IMR-90 (cell line): ENCODE measurements at regions not wholly inside any gene's neighbourhood (a gene's known extent, or its start where the extent isn't known, plus 50 kb on each side); places are given as distances from the start of the nearest gene placed in this dataset.

Experiments used
- ATAC-seq: fragments of 200-7000 bp; cut with Tn5 transposase; 2 replicates; pipeline ENCODE4 v1.9.1; 2020; ENCODE audit warnings: low read depth, mild to moderate bottlenecking, moderate library complexity
- BruUV-seq: library from RNA; stranded (reverse); fragments of 400-500 nt; replicated peaks from 2 replicates; lab custom pipeline; 2021; lab: Mats Ljungman, UMichigan
- CTCF ChIA-PET: fragments of 300-600 bp; formaldehyde crosslinking; extraction: SDS; loops from one replicate; lab custom pipeline; 2021; ENCODE audit warnings: antibody characterized with exemption; lab: Yijun Ruan, JAX
- POLR2A ChIA-PET: fragments of 300-600 bp; sonication (Branson Sonifier 250); formaldehyde crosslinking; loops from one replicate; lab custom pipeline; 2022; ENCODE audit warnings: antibody characterized with exemption; ENCODE audit not compliant: unreplicated experiment; lab: Charles Lee
- DNase-seq: peaks from one replicate; pipeline ENCODE4 v3.0.0; 2013
- H2AFZ ChIP-seq: replicated peaks from 2 replicates; pipeline ENCODE3; 2013; ENCODE audit warnings: low read length, mild to moderate bottlenecking; ENCODE audit not compliant: poor library complexity
- H2AK5ac ChIP-seq: 2 replicates; pipeline ENCODE4 v1.6.1; 2013; ENCODE audit warnings: low read depth, low read length, inconsistent platforms
- H2AK9ac ChIP-seq: replicated peaks from 2 replicates; pipeline ENCODE3; 2013; ENCODE audit warnings: mild to moderate bottlenecking, low read depth, low read length, moderate library complexity; ENCODE audit not compliant: poor library complexity
- H2BK120ac ChIP-seq: 2 replicates; pipeline ENCODE4 v1.6.1; 2013; ENCODE audit warnings: low read depth, low read length, inconsistent platforms
- H2BK15ac ChIP-seq: 3 replicates; pipeline ENCODE4 v1.6.1; 2013; ENCODE audit warnings: low read depth, low read length, inconsistent platforms
- H2BK20ac ChIP-seq: 2 replicates; pipeline ENCODE4 v1.6.1; 2013; ENCODE audit warnings: low read depth, mild to moderate bottlenecking, inconsistent platforms, low read length, moderate library complexity
- H2BK5ac ChIP-seq: 2 replicates; pipeline ENCODE4 v1.6.1; 2013; ENCODE audit warnings: mild to moderate bottlenecking, low read depth, low read length, inconsistent platforms; ENCODE audit not compliant: poor library complexity, severe bottlenecking
- H3K14ac ChIP-seq: replicated peaks from 2 replicates; pipeline ENCODE4 v1.6.1; 2013; ENCODE audit warnings: low read depth, low read length, inconsistent platforms
- H3K18ac ChIP-seq: 2 replicates; pipeline ENCODE4 v1.6.1; 2013; ENCODE audit warnings: low read depth, low read length, control low read depth
- H3K23ac ChIP-seq: 2 replicates; pipeline ENCODE4 v1.6.1; 2013; ENCODE audit warnings: low read depth, low read length, inconsistent platforms
- H3K27ac ChIP-seq: 2 replicates; pipeline ENCODE4 v1.5.1; 2013; ENCODE audit warnings: mild to moderate bottlenecking, control low read depth, low read length; ENCODE audit not compliant: insufficient read depth
- H3K27me3 ChIP-seq: 2 replicates; pipeline ENCODE4 v1.6.1; 2013; ENCODE audit warnings: low read length; ENCODE audit not compliant: control insufficient read depth, insufficient read depth
- H3K36me3 ChIP-seq: 2 replicates; pipeline ENCODE4 v1.6.1; 2013; ENCODE audit warnings: low read length, mixed read lengths; ENCODE audit not compliant: control insufficient read depth, insufficient read depth
- H3K4ac ChIP-seq: 2 replicates; pipeline ENCODE4 v1.6.1; 2013; ENCODE audit warnings: low read depth, low read length, inconsistent platforms
- H3K4me1 ChIP-seq: 2 replicates; pipeline ENCODE4 v1.6.1; 2013; ENCODE audit warnings: low read length, mixed read lengths; ENCODE audit not compliant: control insufficient read depth, insufficient read depth
- H3K4me2 ChIP-seq: 2 replicates; pipeline ENCODE4 v1.6.1; 2013; ENCODE audit warnings: low read depth, mild to moderate bottlenecking, control low read depth, low read length, moderate library complexity
- H3K4me3 ChIP-seq: 2 replicates; pipeline ENCODE4 v1.5.1; 2013; ENCODE audit warnings: low read depth, mild to moderate bottlenecking, control low read depth, low read length, moderate library complexity; ENCODE audit not compliant: insufficient read depth
- H3K56ac ChIP-seq: 2 replicates; pipeline ENCODE4 v1.6.1; 2013; ENCODE audit warnings: low read length, inconsistent platforms; ENCODE audit not compliant: insufficient read depth; ENCODE audit errors: extremely low read depth
- H3K79me1 ChIP-seq, 2 experiments: 2 replicates each; pipeline ENCODE4 v1.6.1; 2013; ENCODE audit warnings: low read length in 2 of 2, inconsistent platforms in 1 of 2, low read depth in 1 of 2
- H3K9ac ChIP-seq: 2 replicates; pipeline ENCODE4 v1.6.1; 2013; ENCODE audit warnings: low read depth, low read length, control low read depth
- H3K9me1 ChIP-seq: 2 replicates; pipeline ENCODE4 v1.6.1; 2013; ENCODE audit warnings: low read length, inconsistent platforms; ENCODE audit not compliant: insufficient read depth
- H3K9me3 ChIP-seq: 2 replicates; pipeline ENCODE4 v1.6.1; 2013; ENCODE audit warnings: low read length; ENCODE audit not compliant: control insufficient read depth, insufficient read depth
- H4K20me1 ChIP-seq: 2 replicates; pipeline ENCODE4 v1.6.1; 2013; ENCODE audit warnings: low read length, inconsistent platforms; ENCODE audit not compliant: insufficient read depth
- H4K5ac ChIP-seq: 2 replicates; pipeline ENCODE4 v1.6.1; 2013; ENCODE audit warnings: mild to moderate bottlenecking, low read depth, low read length, control low read depth
- H4K8ac ChIP-seq, 2 experiments: 2 replicates each; pipeline ENCODE4 v1.6.1; 2013; ENCODE audit warnings: low read depth in 2 of 2, low read length in 2 of 2, control low read depth in 1 of 2, inconsistent platforms in 1 of 2
- H4K91ac ChIP-seq: 2 replicates; pipeline ENCODE4 v1.6.1; 2013; ENCODE audit warnings: low read depth, low read length, inconsistent platforms; ENCODE audit not compliant: insufficient read depth
- BHLHE40 ChIP-seq: fragments of 150-350 bp; IDR thresholded peaks from 2 replicates; pipeline ENCODE4 v1.6.1; 2016; ENCODE audit warnings: mild to moderate bottlenecking, low read depth, low read length
- CEBPB ChIP-seq: IDR thresholded peaks from 2 replicates; pipeline ENCODE4 v1.6.1; 2012; ENCODE audit warnings: low read depth, low read length, improper control_type of control experiment
- CHD1 ChIP-seq: IDR thresholded peaks from 2 replicates; pipeline ENCODE4 v1.6.1; 2012; ENCODE audit warnings: low read depth, low read length, improper control_type of control experiment
- FOS ChIP-seq: fragments of 150-350 bp; IDR thresholded peaks from 2 replicates; pipeline ENCODE4 v1.6.1; 2016; ENCODE audit warnings: low read depth, low read length
- MAFK ChIP-seq: IDR thresholded peaks from 2 replicates; pipeline ENCODE4 v1.6.1; 2012; ENCODE audit warnings: low read depth, low read length, improper control_type of control experiment
- MAZ ChIP-seq: IDR thresholded peaks from 2 replicates; pipeline ENCODE4 v1.6.1; 2012; ENCODE audit warnings: low read depth, mild to moderate bottlenecking, low read length, improper control_type of control experiment, moderate library complexity, borderline replicate concordance
- MXI1 ChIP-seq: IDR thresholded peaks from 2 replicates; pipeline ENCODE4 v1.6.1; 2012; ENCODE audit warnings: low read depth, mild to moderate bottlenecking, low read length, moderate library complexity, borderline replicate concordance
- NFE2L2 ChIP-seq: fragments of 150-350 bp; IDR thresholded peaks from 2 replicates; pipeline ENCODE4 v1.6.1; 2016; ENCODE audit warnings: low read depth, mild to moderate bottlenecking, low read length
- POLR2A ChIP-seq: IDR thresholded peaks from 2 replicates; pipeline ENCODE4 v1.6.1; 2012; ENCODE audit warnings: mild to moderate bottlenecking, low read depth, low read length
- RFX5 ChIP-seq: IDR thresholded peaks from 2 replicates; pipeline ENCODE4 v1.8.0; 2012; ENCODE audit warnings: low read depth, mild to moderate bottlenecking, low read length, moderate library complexity
- SMC3 ChIP-seq: fragments of 150-350 bp; IDR thresholded peaks from 2 replicates; pipeline ENCODE4 v1.6.1; 2016; ENCODE audit warnings: low read depth, mild to moderate bottlenecking, antibody characterized with exemption, low read length, moderate library complexity
- WGBS, 2 experiments: methylation state at CpG; one replicate each; pipeline versions ENCODE4 v1.1.5 to v1.1.7; 2013; ENCODE audit warnings: missing lambda C conversion rate in 2 of 2; ENCODE audit not compliant: insufficient read length in 1 of 2; ENCODE audit errors: extremely low coverage in 2 of 2; 5-methylcytosine and 5-hydroxymethylcytosine counted together
- dilution Hi-C: fragments of 300-500 bp; cut with HindIII; formaldehyde crosslinking; loops from one replicate; pipeline ENCODE4 v1.14.3; 2018; ENCODE audit warnings: low sequenced_read_pairs; ENCODE audit not compliant: unreplicated experiment
- in situ Hi-C: fragments of 300-500 bp; cut with MboI; formaldehyde crosslinking; loops from 3 replicates; pipeline ENCODE4 v1.14.3; 2019; ENCODE audit warnings: low sequenced_read_pairs, inconsistent platforms, mixed read lengths
- intact Hi-C: fragments of 100-400 bp; cut with micrococcal nuclease; formaldehyde crosslinking; loops from 2 replicates; pipeline ENCODE4 v1.10.0; 2022
- TF ChIP-seq, protein P1 (sequence below): fragments of 150-350 bp; IDR thresholded peaks from 2 replicates; pipeline ENCODE4 v1.6.1; 2017; ENCODE audit warnings: mild to moderate bottlenecking, antibody characterized with exemption, low read length, low read depth
- TF ChIP-seq, protein P2 (sequence below): fragments of 150-350 bp; IDR thresholded peaks from 2 replicates; pipeline ENCODE4 v1.6.1; 2016; ENCODE audit warnings: low read depth, mild to moderate bottlenecking, low read length, moderate library complexity, borderline replicate concordance
- TF ChIP-seq, protein P3 (sequence below): conservative IDR thresholded peaks from 2 replicates; pipeline ENCODE4 v1.5.1; 2012; ENCODE audit warnings: mild to moderate bottlenecking, low read depth, low read length, improper control_type of control experiment

DNA sequence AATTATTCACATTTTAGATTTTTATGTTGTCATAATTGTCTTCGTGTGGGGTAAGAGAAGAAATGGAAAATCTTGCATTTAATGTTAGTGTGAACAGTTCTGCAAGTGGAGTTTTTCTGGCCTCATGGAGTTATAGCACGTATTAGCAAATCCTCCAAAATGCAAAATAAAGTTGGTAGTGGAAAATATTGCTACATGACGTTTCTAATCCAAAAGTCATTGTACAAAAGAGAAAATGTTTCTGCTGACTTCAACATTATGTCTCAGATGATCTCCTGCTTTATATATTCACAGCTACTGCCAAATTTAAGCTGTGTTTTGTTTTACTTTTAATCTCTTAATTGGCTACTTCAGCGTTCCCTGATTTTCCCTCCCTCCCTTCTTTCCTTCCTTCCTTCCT lies 1804.0 kb upstream of the RAG2 start:
- no TSS peak for BruUV-seq
- Histone ChIP-seq H4K20me1 (no peaks in the 10 kb centered on the region), H2BK5ac (no peak overlapping the region), H2BK120ac (no peak overlapping the region), H2AK9ac (no peak overlapping the region), H4K91ac (no peak overlapping the region), H3K18ac (no peak overlapping the region), H4K8ac (no peak overlapping the region), H4K5ac (no peak overlapping the region), H2AK5ac (no peak overlapping the region), H3K14ac (no peak overlapping the region), H2BK15ac (no peak overlapping the region), H3K9me1 (no peaks in the 10 kb centered on the region), H3K27me3 (no peaks in the 10 kb centered on the region), H3K79me1 (no peaks in the 10 kb centered on the region), H3K56ac (no peak overlapping the region), H3K4me1 (no peaks in the 10 kb centered on the region), H3K27ac (no peak overlapping the region), H2BK20ac (no peak overlapping the region), H3K9me3 (peaks cover 3% of the 10 kb centered on the region; the same call in 1 of the 2 replicates), H3K4ac (no peak overlapping the region), H3K9ac (no peak overlapping the region), H3K23ac (no peak overlapping the region), H3K4me2 (no peak overlapping the region), H3K4me3 (no peak overlapping the region), H2AFZ (no peak overlapping the region), H3K36me3 (no peaks in the 10 kb centered on the region)
- CTCF ChIA-PET = no interaction called here
- no peak for TF ChIP-seq SMC3
- TF ChIP-seq, protein P1, sequence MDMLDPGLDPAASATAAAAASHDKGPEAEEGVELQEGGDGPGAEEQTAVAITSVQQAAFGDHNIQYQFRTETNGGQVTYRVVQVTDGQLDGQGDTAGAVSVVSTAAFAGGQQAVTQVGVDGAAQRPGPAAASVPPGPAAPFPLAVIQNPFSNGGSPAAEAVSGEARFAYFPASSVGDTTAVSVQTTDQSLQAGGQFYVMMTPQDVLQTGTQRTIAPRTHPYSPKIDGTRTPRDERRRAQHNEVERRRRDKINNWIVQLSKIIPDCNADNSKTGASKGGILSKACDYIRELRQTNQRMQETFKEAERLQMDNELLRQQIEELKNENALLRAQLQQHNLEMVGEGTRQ = no peak
- no peak for TF ChIP-seq CEBPB
- TF ChIP-seq RFX5 = no peak
- no peak for TF ChIP-seq MXI1
- TF ChIP-seq MAZ = no peak
- no peak for TF ChIP-seq NFE2L2
- TF ChIP-seq, protein P2, sequence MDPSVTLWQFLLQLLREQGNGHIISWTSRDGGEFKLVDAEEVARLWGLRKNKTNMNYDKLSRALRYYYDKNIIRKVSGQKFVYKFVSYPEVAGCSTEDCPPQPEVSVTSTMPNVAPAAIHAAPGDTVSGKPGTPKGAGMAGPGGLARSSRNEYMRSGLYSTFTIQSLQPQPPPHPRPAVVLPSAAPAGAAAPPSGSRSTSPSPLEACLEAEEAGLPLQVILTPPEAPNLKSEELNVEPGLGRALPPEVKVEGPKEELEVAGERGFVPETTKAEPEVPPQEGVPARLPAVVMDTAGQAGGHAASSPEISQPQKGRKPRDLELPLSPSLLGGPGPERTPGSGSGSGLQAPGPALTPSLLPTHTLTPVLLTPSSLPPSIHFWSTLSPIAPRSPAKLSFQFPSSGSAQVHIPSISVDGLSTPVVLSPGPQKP = no peak
- no peak for TF ChIP-seq CHD1
- no peak for TF ChIP-seq BHLHE40
- no peak for TF ChIP-seq FOS
- TF ChIP-seq, protein P3, sequence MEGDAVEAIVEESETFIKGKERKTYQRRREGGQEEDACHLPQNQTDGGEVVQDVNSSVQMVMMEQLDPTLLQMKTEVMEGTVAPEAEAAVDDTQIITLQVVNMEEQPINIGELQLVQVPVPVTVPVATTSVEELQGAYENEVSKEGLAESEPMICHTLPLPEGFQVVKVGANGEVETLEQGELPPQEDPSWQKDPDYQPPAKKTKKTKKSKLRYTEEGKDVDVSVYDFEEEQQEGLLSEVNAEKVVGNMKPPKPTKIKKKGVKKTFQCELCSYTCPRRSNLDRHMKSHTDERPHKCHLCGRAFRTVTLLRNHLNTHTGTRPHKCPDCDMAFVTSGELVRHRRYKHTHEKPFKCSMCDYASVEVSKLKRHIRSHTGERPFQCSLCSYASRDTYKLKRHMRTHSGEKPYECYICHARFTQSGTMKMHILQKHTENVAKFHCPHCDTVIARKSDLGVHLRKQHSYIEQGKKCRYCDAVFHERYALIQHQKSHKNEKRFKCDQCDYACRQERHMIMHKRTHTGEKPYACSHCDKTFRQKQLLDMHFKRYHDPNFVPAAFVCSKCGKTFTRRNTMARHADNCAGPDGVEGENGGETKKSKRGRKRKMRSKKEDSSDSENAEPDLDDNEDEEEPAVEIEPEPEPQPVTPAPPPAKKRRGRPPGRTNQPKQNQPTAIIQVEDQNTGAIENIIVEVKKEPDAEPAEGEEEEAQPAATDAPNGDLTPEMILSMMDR = no peak
- no peak for TF ChIP-seq POLR2A
- no peak for TF ChIP-seq MAFK
- POLR2A ChIA-PET = no interaction called here
- in situ Hi-C loops = no loop called here
- dilution Hi-C loops = no loop called here
- ATAC-seq (no peak), DNase-seq (no peak)
- intact Hi-C loops = no loop called here
- no CpG with 5 or more reads among the region's 4 CpGs for WGBS, 2 experiments
